NCI-H1930 (cell line): ENCODE measurements at regions not wholly inside any gene's neighbourhood (a gene's known extent, or its start where the extent isn't known, plus 50 kb on each side); places are given as distances from the start of the nearest gene placed in this dataset.
"Not testable (repeated sequence)": the region's sequence is repeated elsewhere in the genome, so short reads cannot be mapped to it uniquely, and the experiment has no call there.

Source experiments
- DNase-seq, 2 experiments: peaks; one replicate each; lab custom pipeline; 2025; lab: John Stamatoyannopoulos, UW

DNA sequence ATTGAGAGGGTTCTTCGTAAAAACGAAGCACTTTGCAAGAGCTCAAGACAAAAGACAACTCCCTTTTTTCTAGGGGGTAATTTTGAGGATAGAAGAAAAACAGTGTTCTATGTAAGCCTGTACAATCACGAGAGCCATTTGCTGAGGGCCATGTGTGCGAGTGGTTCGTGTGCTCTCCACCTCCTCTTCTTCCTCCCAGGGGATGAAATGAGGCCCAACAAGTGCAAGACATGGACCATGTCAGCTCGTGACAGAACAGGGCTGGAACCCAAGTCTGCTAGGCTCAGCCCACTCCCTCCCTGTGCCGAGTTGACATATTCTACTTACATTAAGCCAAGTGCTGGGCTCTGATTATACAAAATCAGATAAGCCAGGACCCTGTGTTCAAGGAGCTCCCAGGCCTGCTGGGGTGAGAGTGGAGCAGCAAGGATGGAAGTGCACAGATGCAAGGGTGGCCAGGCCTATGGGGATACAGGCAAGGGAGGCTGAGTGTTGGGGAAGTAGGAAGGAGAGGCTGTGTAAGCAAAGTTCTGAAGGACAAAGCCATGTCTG lies 97.9 kb upstream of the MSX2 start:
- no peak for DNase-seq

DNA sequence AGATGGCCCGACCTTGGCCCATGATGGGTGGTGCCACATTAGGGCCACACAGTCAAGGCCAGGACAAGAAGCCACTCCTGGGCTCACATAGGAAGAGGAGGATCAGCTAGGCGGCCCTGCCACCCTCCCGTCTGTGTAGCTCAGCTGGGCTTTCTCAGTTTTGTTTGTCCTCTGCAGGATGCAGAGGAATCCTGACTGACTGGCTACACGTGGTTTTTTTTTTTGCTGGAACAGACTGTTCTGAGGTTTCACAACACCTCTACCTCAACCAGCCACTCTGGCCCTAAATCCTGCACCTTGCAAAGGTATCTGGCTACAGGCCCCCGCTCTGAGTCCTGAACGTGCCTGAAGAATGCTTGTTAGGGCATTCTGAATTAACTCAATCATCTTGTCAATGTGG lies 88.3 kb upstream of the MSX2 start:
- DNase-seq, result no peak

DNA sequence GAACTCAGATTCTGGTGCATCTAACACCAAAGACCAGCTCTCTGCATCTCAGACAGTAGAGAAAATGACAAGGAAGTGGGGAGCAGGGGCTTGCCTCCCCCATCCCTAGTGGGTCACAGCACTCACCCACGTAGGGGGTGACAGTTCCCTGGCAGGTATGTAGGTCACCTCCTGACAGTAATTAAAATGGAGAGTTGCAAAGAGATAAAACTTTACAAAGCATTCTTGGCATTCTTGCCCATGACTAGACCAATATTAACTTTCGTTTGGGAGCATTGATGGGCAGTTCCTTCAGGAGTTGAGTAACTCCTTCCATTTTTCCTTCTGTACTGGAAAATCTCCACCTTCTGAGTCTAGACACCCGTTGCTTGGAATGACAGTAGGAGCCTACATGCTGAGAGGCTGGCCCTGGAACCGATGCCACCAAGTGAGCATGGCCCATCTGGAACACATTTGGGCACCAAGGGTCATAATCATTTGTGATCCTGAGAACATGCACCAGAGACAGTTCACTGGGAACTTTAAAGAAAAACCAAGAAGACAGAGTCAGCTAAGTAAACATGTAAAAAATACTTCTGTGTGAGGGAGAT lies 81.5 kb upstream of the MSX2 start:
- DNase-seq, result no peak

DNA sequence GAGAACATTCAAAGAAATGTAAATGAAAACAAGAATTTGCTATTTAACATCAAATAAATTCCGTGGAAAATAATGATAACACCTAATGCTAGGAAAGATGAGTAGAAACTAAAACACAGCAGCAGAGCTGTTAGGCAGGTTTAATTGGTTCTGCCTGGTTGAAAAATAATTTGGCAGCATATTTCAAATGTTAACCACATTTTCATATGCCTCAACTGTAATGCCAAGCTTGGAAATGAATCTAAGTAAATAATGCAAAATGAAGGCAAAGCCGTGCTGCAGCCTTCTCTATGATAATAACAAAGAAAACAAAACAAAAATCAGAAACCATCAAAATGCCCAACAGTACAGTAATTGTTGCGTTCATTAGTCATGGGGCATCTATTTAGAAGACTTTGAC lies 79.9 kb upstream of the MSX2 start:
- DNase-seq, result no peak

DNA sequence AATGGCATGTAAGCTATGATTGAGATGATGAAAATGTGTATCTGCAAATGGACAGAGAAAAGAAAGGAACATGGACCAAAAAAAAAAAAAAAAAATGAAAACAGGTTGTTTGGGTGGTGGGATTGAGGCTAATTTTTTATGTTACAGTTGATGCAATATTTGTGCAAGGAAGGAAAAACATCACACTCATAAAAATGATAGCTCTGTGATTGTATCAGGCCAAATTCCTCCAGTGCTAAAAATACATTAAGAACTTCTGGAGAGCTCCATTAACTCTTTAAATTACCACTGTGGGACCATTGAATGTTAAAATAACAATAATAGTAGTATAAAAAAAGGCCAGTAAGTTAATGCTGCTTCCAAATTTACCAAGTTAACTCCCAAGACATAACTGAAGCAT lies 79.5 kb upstream of the MSX2 start:
- no peak for DNase-seq

DNA sequence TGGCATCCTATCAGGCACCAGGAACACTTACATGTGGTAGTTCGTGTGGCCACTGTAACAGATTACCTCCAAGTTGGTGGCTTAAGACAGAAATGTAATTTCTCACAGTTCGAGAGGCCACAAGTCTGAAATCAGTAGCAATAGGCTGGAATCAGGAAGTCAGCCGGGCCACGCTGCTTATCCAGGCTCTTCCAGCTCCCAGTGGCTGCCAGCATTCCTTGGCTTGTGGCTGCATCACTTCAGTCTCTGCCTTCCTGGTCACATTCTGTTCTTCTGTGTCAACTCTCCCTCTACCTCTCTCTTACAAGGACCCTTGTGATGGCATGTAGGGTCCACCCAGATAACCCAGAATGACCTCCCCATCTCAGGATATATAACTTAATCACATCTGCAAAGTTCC lies 78.7 kb upstream of the MSX2 start:
- no peak for DNase-seq

DNA sequence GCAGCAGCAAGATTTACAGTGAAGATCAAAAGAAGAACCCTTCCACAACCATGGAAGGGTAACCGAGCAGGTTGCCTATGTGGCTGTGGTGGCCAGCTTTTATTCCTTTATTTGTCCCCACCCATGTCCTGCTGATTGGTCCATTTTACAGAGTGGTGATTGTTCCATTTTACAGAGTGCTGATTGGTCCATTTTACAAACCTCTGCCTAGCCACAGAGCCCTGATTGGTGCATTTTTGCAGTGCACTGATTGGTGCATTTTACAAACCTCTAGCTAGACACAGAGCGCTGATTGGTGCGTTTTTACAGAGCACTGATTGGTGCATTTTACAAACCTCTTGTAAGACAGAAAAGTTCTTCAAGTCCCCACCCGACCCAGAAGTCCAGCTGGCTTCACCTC lies 75.8 kb upstream of the MSX2 start:
- not testable (repeated sequence) for DNase-seq

DNA sequence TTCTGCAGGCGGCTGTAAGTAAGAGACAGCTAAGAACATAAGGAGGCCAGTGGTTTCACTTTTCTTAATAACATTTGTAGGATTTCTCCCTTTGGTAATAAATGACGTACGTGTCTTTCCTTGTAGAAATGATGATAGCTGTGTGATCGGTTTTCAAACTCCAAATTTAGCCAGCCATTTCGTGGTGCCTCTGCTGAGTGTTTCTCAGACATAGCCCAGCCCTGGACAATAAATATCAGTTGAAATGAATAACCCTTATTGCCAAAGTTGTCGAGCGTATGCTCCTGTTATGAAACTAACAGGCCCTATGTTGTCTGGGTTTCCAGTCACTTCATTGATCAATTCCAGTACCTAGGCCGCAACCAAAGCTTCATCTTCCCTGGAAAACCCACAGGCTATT lies 75.0 kb upstream of the MSX2 start:
- no peak for DNase-seq

DNA sequence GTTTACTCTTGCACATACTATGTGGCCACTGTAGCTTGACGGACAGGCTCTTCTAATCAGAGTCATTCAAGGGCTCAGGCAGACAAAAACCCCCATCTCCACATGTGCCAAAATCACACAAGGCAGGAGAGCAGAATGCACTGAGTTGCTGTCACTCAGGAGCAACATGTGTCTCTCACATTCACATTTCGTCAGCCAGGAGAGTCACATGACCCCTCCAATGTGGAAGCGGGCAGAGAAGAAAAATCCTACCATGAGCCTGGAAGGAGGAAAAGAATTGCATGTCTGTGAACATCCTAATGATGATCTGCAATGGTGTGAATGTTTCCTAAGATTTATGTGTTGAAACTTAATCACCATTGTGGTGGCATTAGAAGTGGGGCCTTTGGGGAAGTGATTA lies 69.9 kb upstream of the MSX2 start:
- no peak for DNase-seq

DNA sequence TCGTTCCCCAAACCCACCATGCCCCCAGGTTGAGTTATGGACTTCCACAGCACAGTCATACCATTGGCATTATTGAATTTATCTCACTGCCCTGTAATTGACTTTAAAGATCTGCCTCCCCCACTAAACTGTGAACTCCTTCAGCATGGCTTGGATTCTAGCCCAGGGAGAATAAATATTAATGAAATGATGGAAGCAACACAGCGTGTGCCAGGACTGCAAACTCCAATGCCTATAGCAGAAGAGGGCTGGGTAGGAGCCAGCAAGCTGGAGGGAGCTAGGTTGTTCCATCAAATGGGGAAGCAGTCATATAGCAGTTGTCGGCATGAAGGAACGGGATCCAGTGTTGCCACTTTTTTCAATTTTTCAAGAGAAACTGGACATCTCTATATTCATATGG lies 69.0 kb upstream of the MSX2 start:
- no peak for DNase-seq

DNA sequence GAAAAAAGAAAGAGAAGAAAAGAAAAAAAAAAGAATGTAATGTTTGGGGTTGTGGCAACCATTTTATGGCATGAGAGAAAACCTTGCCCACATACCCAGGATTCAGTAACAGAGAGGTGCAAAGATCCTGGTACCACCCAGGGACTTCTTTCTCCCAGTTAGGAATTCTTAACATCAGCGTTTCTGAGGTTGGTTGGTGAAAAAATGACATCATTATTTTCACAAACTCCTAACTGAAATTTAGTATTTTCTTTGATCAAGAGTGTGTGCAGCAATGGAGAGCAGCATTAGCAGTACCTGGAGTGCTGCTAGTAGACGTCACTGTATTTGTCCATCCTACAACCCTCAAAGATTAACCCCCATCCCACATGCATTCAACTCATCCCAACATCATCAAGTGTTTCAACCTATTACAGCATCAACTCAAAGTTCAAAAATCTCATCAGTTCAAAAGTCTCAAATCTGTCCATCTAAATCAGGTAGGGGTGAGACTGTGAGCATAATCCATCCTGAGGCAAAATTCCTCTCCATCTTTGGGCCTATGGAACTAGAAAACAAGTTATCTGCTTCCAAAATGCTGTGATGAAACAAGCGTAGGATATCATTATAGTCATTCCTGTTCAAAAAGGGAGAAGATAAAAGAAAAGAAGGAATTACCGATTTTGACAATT lies 60.1 kb upstream of the MSX2 start:
- DNase-seq, result no peak

DNA sequence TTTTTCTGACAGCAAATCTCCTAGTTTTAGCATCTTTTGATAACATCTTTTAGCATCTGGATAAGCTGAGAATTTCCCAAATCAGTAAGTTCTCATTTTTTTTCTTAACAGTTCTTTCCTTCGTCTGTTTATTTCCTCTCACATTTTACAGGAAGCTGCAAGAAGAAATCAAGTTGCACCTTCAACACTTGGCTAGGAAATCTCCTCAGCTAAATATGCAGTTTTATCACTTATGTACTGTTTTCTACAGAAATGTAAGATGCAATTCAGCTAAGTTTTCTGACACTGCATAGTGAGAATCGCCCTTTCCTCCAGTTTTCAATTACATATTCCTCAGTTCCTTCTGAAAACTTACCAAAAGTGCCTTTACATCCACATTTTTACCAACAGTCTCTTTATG lies 59.0 kb upstream of the MSX2 start:
- no peak for DNase-seq

DNA sequence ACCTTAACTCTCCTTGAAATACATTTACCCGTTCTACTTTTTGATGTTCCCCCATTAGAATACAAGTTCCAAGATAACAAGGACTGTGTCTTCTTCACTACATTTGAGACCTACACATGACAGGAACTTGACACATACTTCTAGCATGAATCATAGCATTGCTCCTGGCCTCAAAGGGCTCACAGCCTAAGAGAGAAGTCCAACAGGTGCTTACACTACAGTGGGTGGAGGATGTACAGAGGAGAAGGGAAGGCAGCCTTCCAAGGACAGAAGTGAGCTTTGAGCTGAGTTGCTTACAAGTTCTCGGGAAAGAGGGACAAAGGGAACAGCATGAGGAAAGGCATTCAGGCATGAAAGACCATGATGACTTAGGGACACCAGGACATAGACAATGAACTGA lies 56.9 kb upstream of the MSX2 start:
- no peak for DNase-seq

DNA sequence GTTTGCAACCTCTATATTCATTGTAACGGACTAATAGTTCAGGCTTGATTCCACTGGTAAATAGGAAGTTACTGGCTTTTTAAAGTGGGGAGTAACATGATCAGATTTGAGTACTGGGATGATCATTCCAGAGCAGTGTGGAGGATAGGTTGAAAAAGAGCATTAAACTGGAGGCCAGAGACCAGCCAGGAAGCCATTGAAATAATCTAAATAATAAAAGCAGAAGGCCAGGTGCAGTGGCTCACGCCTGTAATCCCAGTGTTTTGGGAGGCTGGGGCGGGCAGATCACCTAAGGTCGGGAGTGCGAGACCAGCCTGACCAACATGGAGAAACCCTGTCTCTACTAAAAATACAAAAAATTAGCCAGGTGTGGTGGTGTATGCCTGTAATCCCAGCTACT lies 56.0 kb upstream of the MSX2 start:
- no peak for DNase-seq
